Adrenal gland (tissue), 9 donors: ENCODE measurements at regions not wholly inside any gene's neighbourhood (a gene's known extent, or its start where the extent isn't known, plus 50 kb on each side); places are given as distances from the start of the nearest gene placed in this dataset.

Source experiments
- DNase-seq, 7 donors: peaks; one replicate each; pipeline ENCODE4 v3.0.0-alpha.2; 2019 to 2020
- H3K27ac ChIP-seq, 5 donors: fragments of 200-600 bp; sonication (generic) in 4 of 5; 1 replicate in 3 of 5; 2 replicates in 2 of 5; pipeline versions ENCODE4 v1.5.1 to v1.8.0; 2016 to 2020; ENCODE audit warnings: mild to moderate bottlenecking in 1 of 5
- H3K27me3 ChIP-seq: fragments of 200-600 bp; 2 replicates; pipeline ENCODE4 v1.8.0; 2021
- H3K36me3 ChIP-seq, 2 donors: fragments of 200-600 bp; replicated peaks in 1 of 2; 1 replicate in 1 of 2; 2 replicates in 1 of 2; pipeline versions ENCODE4 v1.5.1 to v1.8.0; 2018 to 2022
- H3K4me1 ChIP-seq, 2 donors: fragments of 200-600 bp; replicated peaks in 1 of 2; 1 replicate in 1 of 2; 2 replicates in 1 of 2; pipeline versions ENCODE4 v1.5.1 to v1.8.0; 2018 to 2021
- H3K4me3 ChIP-seq, 4 donors: fragments of 200-600 bp; sonication (generic) in 3 of 4; one replicate each; pipeline ENCODE4 v1.5.1; 2016 to 2018
- H3K9me3 ChIP-seq, 3 donors: fragments of 200-600 bp; sonication (generic) in 1 of 3; replicated peaks in 1 of 3; 1 replicate in 2 of 3; 2 replicates in 1 of 3; pipeline versions ENCODE4 v1.5.1 to v1.8.0; 2016 to 2021
- POLR2A ChIP-seq, 2 donors: fragments of 450-650 bp; IDR thresholded peaks; one replicate each; pipeline ENCODE4 v1.6.1; 2017; ENCODE audit warnings: antibody characterized with exemption in 2 of 2, mild to moderate bottlenecking in 2 of 2, moderate library complexity in 1 of 2
- WGBS, 4 donors: extraction: QIAGEN DNeasy Blood & Tissue Kit in 2 of 4; methylation state at CpG; one replicate each; pipeline versions ENCODE4 v1.1.5 to v1.1.7; 2013 to 2017; 5-methylcytosine and 5-hydroxymethylcytosine counted together
- intact Hi-C, 2 donors: fragments of 100-400 bp; cut with DNase I; formaldehyde crosslinking; loops; one replicate each; pipeline versions ENCODE4 v1.14.1 to v1.15.0; 2022 to 2023
- TF ChIP-seq, protein P1 (sequence below), 6 experiments: fragments of 450-650 bp in 4 of 6; fragments of 200-600 bp in 2 of 6; sonication (generic) in 1 of 6; IDR thresholded peaks; 1 replicate in 5 of 6; 2 replicates in 1 of 6; pipeline versions ENCODE4 v1.5.1 to v1.8.0; 2016 to 2021; ENCODE audit warnings: antibody characterized with exemption in 6 of 6, mild to moderate bottlenecking in 2 of 6, moderate library complexity in 1 of 6
- donor health status: healthy with polysubstance abuse.
- donor health status: Bipolar disorder and iron deficiency.
- donor health status: DM: yes; HTN: yes; CAD: no.
- donor health status: DM: no; HTN: no; CAD: no.
- donor health status: DM: no; HTN: no; CAD: no.

DNA sequence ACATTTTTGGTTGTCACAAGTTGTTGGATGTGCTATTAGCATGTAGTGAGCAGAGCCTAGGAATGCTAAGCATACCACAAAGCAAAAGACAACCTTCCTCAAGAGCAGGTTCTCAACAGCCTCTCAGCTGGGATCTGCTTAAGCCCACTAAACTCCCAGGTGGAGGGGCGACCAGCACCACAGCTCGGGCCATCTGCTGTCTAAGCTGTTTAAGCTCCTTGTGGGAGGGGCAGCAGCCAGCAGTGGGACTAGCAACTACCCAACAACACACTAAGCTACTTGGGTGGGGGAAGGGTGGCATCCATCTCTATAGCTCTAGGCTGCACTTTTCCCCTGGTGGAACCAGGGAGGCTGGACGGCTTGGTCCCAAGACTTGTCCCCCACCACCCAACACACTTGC is 1052.7 kb upstream of the ARRDC3 start:
- H3K4me1 ChIP-seq = no peaks in the 10 kb centered on the region
- H3K4me3 ChIP-seq = no peak overlapping the region
- no peaks in the 10 kb centered on the region for H3K36me3 ChIP-seq
- intact Hi-C loops = no loop called here
- H3K27me3 ChIP-seq = no peaks in the 10 kb centered on the region
- TF ChIP-seq, protein P1, sequence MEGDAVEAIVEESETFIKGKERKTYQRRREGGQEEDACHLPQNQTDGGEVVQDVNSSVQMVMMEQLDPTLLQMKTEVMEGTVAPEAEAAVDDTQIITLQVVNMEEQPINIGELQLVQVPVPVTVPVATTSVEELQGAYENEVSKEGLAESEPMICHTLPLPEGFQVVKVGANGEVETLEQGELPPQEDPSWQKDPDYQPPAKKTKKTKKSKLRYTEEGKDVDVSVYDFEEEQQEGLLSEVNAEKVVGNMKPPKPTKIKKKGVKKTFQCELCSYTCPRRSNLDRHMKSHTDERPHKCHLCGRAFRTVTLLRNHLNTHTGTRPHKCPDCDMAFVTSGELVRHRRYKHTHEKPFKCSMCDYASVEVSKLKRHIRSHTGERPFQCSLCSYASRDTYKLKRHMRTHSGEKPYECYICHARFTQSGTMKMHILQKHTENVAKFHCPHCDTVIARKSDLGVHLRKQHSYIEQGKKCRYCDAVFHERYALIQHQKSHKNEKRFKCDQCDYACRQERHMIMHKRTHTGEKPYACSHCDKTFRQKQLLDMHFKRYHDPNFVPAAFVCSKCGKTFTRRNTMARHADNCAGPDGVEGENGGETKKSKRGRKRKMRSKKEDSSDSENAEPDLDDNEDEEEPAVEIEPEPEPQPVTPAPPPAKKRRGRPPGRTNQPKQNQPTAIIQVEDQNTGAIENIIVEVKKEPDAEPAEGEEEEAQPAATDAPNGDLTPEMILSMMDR (IDR thresholded peaks at IDR 0.05) = no peak
- no peak for TF ChIP-seq POLR2A (IDR thresholded peaks at IDR 0.05)
- H3K9me3 ChIP-seq = no peaks in the 10 kb centered on the region
- no peak for DNase-seq
- WGBS, 4 donors = 72 to 86% (median 83%) methylated on average over 1 to 3 of the region's 3 CpGs
- H3K27ac ChIP-seq = no peak overlapping the region

DNA sequence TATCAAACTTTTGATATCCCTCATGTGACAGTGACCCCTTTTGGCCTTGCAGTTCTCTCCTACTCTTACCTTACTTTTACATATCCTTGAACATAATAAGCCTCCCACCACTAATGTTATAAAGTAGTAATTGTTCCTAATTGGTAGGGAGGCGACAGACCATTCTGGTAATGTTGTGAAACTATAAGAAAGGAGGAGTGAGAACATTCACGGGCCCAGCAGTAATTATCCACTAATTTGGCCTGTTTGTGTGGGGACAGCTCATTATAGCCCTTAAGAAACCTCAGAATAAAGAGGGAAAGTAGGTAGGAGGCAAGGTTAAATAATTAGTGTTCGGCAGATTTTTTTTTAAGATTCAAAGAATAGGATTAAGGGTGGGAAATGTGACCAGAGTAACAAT is 1046.5 kb upstream of the ARRDC3 start:
- Histone ChIP-seq H3K9me3 (no peaks in the 10 kb centered on the region), H3K27ac (no peak overlapping the region), H3K4me3 (no peak overlapping the region), H3K27me3 (no peaks in the 10 kb centered on the region), H3K4me1 (no peaks in the 10 kb centered on the region), H3K36me3 (no peaks in the 10 kb centered on the region)
- intact Hi-C loops = no loop called here
- no peak for DNase-seq
- TF ChIP-seq, protein P1 (IDR thresholded peaks at IDR 0.05) = no peak
- TF ChIP-seq POLR2A (IDR thresholded peaks at IDR 0.05) = no peak
- 65 to 75% (median 70%) methylated on average over 3 of the region's 3 CpGs for WGBS, 4 donors

DNA sequence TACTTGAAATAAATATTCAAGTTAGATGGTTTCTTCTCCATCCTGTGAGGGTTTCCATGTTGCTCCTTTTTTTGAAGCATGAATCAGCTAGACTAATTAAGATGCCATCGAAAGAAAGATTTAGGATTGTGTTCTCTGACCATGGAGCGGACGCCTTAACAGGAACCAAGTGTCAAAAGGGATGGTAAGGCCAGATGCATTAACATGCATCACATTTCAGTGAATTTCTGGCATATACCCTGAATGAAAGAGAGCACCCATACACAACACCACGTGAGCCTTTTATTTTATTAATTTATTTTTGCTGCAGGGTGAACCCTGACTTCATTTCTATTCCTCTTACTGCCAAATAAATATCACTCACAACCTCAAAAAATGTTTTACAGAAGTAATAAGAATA is 1045.3 kb upstream of the ARRDC3 start:
- TF ChIP-seq, protein P1 (IDR thresholded peaks at IDR 0.05) = no peak
- TF ChIP-seq POLR2A (IDR thresholded peaks at IDR 0.05) = no peak
- H3K4me1 ChIP-seq = no peaks in the 10 kb centered on the region
- no peaks in the 10 kb centered on the region for H3K36me3 ChIP-seq
- WGBS, 4 donors = 68 to 73% (median 71%) methylated on average over 4 of the region's 4 CpGs
- no peak overlapping the region for H3K27ac ChIP-seq
- H3K9me3 ChIP-seq = no peaks in the 10 kb centered on the region
- no peak overlapping the region for H3K4me3 ChIP-seq
- intact Hi-C loops = no loop called here
- no peak for DNase-seq
- no peaks in the 10 kb centered on the region for H3K27me3 ChIP-seq

DNA sequence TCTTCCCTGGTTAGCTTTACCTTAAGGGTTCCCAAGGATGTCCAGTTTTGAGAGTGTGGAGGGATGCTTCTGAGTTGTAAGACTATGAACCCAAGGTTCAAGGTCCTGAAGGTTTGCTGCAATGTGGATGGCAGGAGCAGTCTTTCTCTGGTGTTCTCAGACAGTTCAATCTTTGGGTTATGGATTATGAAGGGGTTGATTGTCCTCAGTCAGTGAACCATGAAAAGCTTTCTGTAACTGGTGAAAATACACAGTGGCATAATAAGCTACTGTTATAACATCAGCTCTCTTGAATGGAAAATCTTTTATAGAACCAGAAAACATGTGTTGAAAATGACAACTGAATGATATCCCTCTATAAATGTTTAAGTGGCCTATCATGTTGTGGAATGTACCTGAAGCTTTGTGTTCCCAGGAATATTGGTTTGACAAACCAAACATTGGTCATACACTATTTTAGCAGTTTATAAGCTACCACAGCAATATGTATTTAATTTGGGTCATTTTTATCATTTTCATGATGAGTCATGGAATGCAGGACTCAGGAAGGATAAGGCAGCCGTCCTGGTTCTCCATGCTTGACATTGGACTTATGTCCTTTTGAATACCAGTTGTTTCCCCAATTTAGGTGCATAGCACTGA is 1041.8 kb upstream of the ARRDC3 start:
- no peak for DNase-seq
- no peak overlapping the region for H3K4me3 ChIP-seq
- no peak overlapping the region for H3K27ac ChIP-seq
- no peaks in the 10 kb centered on the region for H3K4me1 ChIP-seq
- no peaks in the 10 kb centered on the region for H3K36me3 ChIP-seq
- no peaks in the 10 kb centered on the region for H3K27me3 ChIP-seq
- intact Hi-C loops = no loop called here
- 54 to 79% (median 64%) methylated on average over 1 of the region's 1 CpG for WGBS, 4 donors
- H3K9me3 ChIP-seq = no peaks in the 10 kb centered on the region
- TF ChIP-seq, protein P1 (IDR thresholded peaks at IDR 0.05) = no peak
